ENCODE measurements at regions not wholly inside any gene's neighbourhood (a gene's known extent, or its start where the extent isn't known, plus 50 kb on each side); places are given as distances from the start of the nearest gene placed in this dataset.

DNA sequence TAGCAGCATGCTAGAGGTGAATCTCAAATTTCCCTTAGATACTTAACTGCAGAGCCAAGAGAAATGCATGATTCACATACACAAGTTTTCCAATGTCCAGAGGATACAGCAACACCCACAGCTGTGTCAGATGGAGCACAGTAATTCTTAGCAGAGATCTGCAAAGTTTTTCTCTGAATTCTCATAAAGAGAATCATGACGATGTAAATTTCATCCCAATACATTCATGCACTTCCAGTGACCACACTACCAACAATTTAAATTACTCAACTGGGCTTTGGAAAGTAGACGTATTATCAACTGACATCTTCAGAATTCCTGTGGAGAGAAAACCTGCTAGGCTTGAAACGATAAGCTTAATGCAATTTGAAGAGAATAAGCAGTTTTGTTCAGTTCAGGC lies 378.8 kb upstream of the TLE4 start:
- Histone ChIP-seq H3K27ac (no peak overlapping the region), H3K9me3 (no peaks in the 10 kb centered on the region), H3K36me3 (no peaks in the 10 kb centered on the region), H3K4me1 (no peaks in the 10 kb centered on the region), H3K4me3 (replicated peaks in 1 of 3) (no peak overlapping the region), H3K27me3 (no peaks in the 10 kb centered on the region)
- DNase-seq, result no peak
- TF ChIP-seq, protein P1, sequence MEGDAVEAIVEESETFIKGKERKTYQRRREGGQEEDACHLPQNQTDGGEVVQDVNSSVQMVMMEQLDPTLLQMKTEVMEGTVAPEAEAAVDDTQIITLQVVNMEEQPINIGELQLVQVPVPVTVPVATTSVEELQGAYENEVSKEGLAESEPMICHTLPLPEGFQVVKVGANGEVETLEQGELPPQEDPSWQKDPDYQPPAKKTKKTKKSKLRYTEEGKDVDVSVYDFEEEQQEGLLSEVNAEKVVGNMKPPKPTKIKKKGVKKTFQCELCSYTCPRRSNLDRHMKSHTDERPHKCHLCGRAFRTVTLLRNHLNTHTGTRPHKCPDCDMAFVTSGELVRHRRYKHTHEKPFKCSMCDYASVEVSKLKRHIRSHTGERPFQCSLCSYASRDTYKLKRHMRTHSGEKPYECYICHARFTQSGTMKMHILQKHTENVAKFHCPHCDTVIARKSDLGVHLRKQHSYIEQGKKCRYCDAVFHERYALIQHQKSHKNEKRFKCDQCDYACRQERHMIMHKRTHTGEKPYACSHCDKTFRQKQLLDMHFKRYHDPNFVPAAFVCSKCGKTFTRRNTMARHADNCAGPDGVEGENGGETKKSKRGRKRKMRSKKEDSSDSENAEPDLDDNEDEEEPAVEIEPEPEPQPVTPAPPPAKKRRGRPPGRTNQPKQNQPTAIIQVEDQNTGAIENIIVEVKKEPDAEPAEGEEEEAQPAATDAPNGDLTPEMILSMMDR (IDR thresholded peaks at IDR 0.05), result no peak
- TF ChIP-seq POLR2A (IDR thresholded peaks at IDR 0.05), result no peak
- intact Hi-C loops (cut with DNase I), result no loop called here
- WGBS, 2 donors, result 85 to 86% methylated on average over 3 of the region's 3 CpGs

GRCh38 chr9:79193501-79194223 lies 378.1 kb upstream of the TLE4 start:
- 90 to 91% methylated on average over 36 of the region's 36 CpGs for WGBS, 2 donors
- TF ChIP-seq, protein P1 (IDR thresholded peaks at IDR 0.05), result no peak
- TF ChIP-seq POLR2A (IDR thresholded peaks at IDR 0.05), result no peak
- H3K9me3 ChIP-seq, result no peaks in the 10 kb centered on the region
- intact Hi-C loops (cut with DNase I), result no loop called here
- no peak overlapping the region for H3K27ac ChIP-seq
- no peak overlapping the region for H3K4me3 ChIP-seq (replicated peaks in 1 of 3)
- H3K27me3 ChIP-seq, result no peaks in the 10 kb centered on the region
- no peak for DNase-seq
- no peaks in the 10 kb centered on the region for H3K36me3 ChIP-seq
- no peaks in the 10 kb centered on the region for H3K4me1 ChIP-seq

DNA sequence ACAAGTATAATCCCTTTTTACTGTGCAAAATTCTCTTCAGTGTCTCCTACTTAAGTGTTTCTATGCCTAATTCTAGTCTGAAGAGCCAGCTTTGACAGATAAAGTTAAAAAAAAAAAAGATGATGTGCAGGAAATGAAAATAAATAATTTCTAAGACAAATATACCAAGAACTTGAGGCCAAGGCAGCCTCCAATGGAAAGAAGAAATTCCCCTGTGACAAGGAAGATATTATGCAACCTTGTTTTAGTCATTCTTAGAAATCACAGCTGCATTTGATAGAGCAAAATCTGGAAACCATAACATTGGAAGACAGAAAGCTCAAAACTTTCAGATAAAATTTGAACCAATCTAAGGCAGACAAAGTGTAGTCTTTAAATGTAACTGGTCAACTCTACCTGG lies 375.9 kb upstream of the TLE4 start:
- no peak for DNase-seq
- Histone ChIP-seq H3K27me3 (no peaks in the 10 kb centered on the region), H3K36me3 (no peaks in the 10 kb centered on the region), H3K4me1 (no peaks in the 10 kb centered on the region), H3K4me3 (replicated peaks in 1 of 3) (no peak overlapping the region), H3K9me3 (no peaks in the 10 kb centered on the region), H3K27ac (no peak overlapping the region)
- TF ChIP-seq POLR2A (IDR thresholded peaks at IDR 0.05), result no peak
- TF ChIP-seq, protein P1 (IDR thresholded peaks at IDR 0.05), result no peak
- intact Hi-C loops (cut with DNase I), result no loop called here

DNA sequence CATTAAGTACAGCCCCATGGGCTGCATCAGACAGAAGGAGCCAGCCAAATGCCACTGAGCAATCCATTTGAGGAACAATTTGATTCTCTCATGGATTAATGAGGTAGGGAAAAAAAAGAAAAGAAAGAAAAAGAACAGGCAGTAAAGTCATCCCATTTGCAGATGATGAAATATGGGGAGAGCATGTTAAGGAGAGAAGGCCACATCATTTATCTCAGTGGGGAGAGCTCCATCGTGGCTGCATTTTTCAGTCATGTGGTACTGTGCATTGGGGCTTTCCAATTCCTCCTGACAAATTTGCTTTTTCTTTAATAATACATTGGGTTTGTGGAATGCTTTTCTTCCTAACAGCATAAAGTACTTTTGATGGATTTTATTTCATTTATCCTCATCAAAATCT lies 375.2 kb upstream of the TLE4 start:
- TF ChIP-seq, protein P1 (IDR thresholded peaks at IDR 0.05), result no peak
- TF ChIP-seq POLR2A (IDR thresholded peaks at IDR 0.05), result no peak
- intact Hi-C loops (cut with DNase I), result no loop called here
- Histone ChIP-seq H3K36me3 (no peaks in the 10 kb centered on the region), H3K4me3 (replicated peaks in 1 of 3) (no peak overlapping the region), H3K9me3 (no peaks in the 10 kb centered on the region), H3K27me3 (no peaks in the 10 kb centered on the region), H3K27ac (no peak overlapping the region), H3K4me1 (no peaks in the 10 kb centered on the region)
- WGBS, 2 donors, result 70 to 76% methylated on average over 1 of the region's 1 CpG
- DNase-seq, result no peak

- H3K9me3 ChIP-seq, result no peaks in the 10 kb centered on the region
- H3K4me1 ChIP-seq, result no peaks in the 10 kb centered on the region
- no peak for TF ChIP-seq POLR2A (IDR thresholded peaks at IDR 0.05)
- TF ChIP-seq, protein P1 (IDR thresholded peaks at IDR 0.05), result no peak
- 38 to 39% methylated on average over 1 of the region's 1 CpG for WGBS, 2 donors
- no peak overlapping the region for H3K4me3 ChIP-seq (replicated peaks in 1 of 3)
- no peaks in the 10 kb centered on the region for H3K36me3 ChIP-seq
- DNase-seq, result no peak
- no peak overlapping the region for H3K27ac ChIP-seq
- intact Hi-C loops (cut with DNase I), result no loop called here
- no peaks in the 10 kb centered on the region for H3K27me3 ChIP-seq
These were observed 371.4 kb upstream of the TLE4 start for GRCh38 chr9:79200336-79200735.

All from thyroid gland (tissue), 4 donors.